A673 (cell line): ENCODE measurements at regions not wholly inside any gene's neighbourhood (a gene's known extent, or its start where the extent isn't known, plus 50 kb on each side); places are given as distances from the start of the nearest gene placed in this dataset.

Experiments
- EZH2 ChIP-seq: fragments of 200-600 bp; sonication (generic); IDR thresholded peaks from 2 replicates; pipeline ENCODE4 v1.6.1; 2017; ENCODE audit warnings: borderline replicate concordance, low read depth, mild to moderate bottlenecking, mixed read lengths, antibody characterized with exemption, low read length; ENCODE audit not compliant: poor library complexity, severe bottlenecking
- TF ChIP-seq, protein P1 (sequence below): fragments of 300-800, 200-600 bp; sonication (generic); conservative IDR thresholded peaks from 2 replicates; pipeline ENCODE4 v1.5.1; 2017; ENCODE audit warnings: low read depth, mild to moderate bottlenecking, antibody characterized with exemption, low read length, moderate library complexity, mixed read lengths

DNA sequence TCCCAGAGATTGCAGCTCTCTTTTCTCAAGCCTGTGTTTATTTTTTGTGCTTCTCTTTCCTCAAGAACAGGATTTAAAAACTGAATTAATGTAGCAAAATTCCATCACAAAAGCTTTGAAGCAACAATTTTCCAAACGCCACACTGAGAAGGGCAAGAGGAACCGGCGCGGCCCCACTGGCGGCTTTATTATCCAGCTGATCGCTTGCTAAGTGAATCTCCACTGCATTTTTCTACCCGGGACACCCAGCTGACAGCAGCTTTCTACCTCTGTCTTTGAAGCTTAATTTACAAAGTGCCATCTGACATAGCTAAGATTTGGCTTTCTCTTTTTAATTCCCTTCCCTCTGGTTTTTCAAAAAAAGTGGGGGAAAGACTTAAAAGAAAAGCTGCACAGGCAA lies 369.3 kb upstream of the C1orf174 start:
- TF ChIP-seq, protein P1, sequence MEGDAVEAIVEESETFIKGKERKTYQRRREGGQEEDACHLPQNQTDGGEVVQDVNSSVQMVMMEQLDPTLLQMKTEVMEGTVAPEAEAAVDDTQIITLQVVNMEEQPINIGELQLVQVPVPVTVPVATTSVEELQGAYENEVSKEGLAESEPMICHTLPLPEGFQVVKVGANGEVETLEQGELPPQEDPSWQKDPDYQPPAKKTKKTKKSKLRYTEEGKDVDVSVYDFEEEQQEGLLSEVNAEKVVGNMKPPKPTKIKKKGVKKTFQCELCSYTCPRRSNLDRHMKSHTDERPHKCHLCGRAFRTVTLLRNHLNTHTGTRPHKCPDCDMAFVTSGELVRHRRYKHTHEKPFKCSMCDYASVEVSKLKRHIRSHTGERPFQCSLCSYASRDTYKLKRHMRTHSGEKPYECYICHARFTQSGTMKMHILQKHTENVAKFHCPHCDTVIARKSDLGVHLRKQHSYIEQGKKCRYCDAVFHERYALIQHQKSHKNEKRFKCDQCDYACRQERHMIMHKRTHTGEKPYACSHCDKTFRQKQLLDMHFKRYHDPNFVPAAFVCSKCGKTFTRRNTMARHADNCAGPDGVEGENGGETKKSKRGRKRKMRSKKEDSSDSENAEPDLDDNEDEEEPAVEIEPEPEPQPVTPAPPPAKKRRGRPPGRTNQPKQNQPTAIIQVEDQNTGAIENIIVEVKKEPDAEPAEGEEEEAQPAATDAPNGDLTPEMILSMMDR: no peak
- no peak for TF ChIP-seq EZH2
